ENCODE measurements at regions not wholly inside any gene's neighbourhood (a gene's known extent, or its start where the extent isn't known, plus 50 kb on each side); places are given as distances from the start of the nearest gene placed in this dataset.
A peak's percentile ranks its signal among the peaks of the same experiment; 100 is the strongest.

GRCh38 chr6:140108167-140108566, 733.7 kb upstream of the CITED2 start:
- no peak for DNase-seq (ENCODE audit: low spot score)

GRCh38 chr6:140107216-140107615, 732.8 kb upstream of the CITED2 start:
- no peak for DNase-seq (ENCODE audit: low spot score)

- peak; percentile 33 for DNase-seq (ENCODE audit: low spot score)
Measured at GRCh38 chr6:140105857-140106256, 731.4 kb upstream of the CITED2 start.

- DNase-seq (ENCODE audit: low spot score): no peak
Measured at GRCh38 chr6:140105241-140105640, 730.8 kb upstream of the CITED2 start.

- no peak for DNase-seq (ENCODE audit: low spot score)
Measured at GRCh38 chr6:140101818-140102217, 727.4 kb upstream of the CITED2 start.

GRCh38 chr6:140101367-140101766, 726.9 kb upstream of the CITED2 start:
- no peak for DNase-seq (ENCODE audit: low spot score)

GRCh38 chr6:140095532-140095931, 721.1 kb upstream of the CITED2 start:
- DNase-seq (ENCODE audit: low spot score): no peak

GRCh38 chr6:140091895-140092294, 717.4 kb upstream of the CITED2 start:
- DNase-seq (ENCODE audit: low spot score): no peak

- no peak for DNase-seq (ENCODE audit: low spot score)
Measured at GRCh38 chr6:140090871-140091270, 716.4 kb upstream of the CITED2 start.

GRCh38 chr6:140083375-140083774, 708.9 kb upstream of the CITED2 start:
- DNase-seq (ENCODE audit: low spot score): no peak

- DNase-seq (ENCODE audit: low spot score): no peak
Measured at GRCh38 chr6:140082867-140083297, 708.4 kb upstream of the CITED2 start.

- no peak for DNase-seq (ENCODE audit: low spot score)
Measured at GRCh38 chr6:140079328-140079727, 704.9 kb upstream of the CITED2 start.

GRCh38 chr6:140078561-140079125, 704.2 kb upstream of the CITED2 start:
- no peak for DNase-seq (ENCODE audit: low spot score)

GRCh38 chr6:140077827-140078560, 703.5 kb upstream of the CITED2 start:
- no peak for DNase-seq (ENCODE audit: low spot score)

GRCh38 chr6:140076105-140076504, 701.7 kb upstream of the CITED2 start:
- DNase-seq (ENCODE audit: low spot score): no peak

- DNase-seq (ENCODE audit: low spot score): no peak
Measured at GRCh38 chr6:140073456-140073855, 699.0 kb upstream of the CITED2 start.

GRCh38 chr6:140071601-140072062, 697.2 kb upstream of the CITED2 start:
- no peak for DNase-seq (ENCODE audit: low spot score)

- no peak for DNase-seq (ENCODE audit: low spot score)
Measured at GRCh38 chr6:140070846-140071473, 696.5 kb upstream of the CITED2 start.

GRCh38 chr6:140069576-140069975, 695.1 kb upstream of the CITED2 start:
- no peak for DNase-seq (ENCODE audit: low spot score)

- no peak for DNase-seq (ENCODE audit: low spot score)
Measured at GRCh38 chr6:140068801-140069200, 694.4 kb upstream of the CITED2 start.

GRCh38 chr6:140064366-140064765, 689.9 kb upstream of the CITED2 start:
- no peak for DNase-seq (ENCODE audit: low spot score)

- DNase-seq (ENCODE audit: low spot score): no peak
Measured at GRCh38 chr6:140063021-140063399, 688.6 kb upstream of the CITED2 start.

Data from D341Med (cell line).